ENCODE measurements at regions not wholly inside any gene's neighbourhood (a gene's known extent, or its start where the extent isn't known, plus 50 kb on each side); places are given as distances from the start of the nearest gene placed in this dataset.

DNA sequence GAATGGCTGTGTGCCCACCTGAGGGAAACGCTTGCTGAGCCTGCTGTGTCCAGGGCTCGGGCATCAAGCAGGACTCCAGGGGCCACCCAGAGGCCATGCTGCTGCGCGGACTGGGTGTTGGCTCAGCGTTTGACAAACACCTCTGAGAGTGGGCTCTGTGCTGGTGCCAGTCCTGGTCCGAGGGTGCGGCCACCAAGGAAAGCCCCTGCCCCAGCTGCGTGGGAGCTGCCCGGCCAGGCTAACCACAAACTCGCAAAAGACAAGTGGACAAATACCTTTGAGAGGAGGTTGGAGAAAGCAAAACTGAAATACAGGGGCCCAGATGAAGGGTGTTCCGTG is 65.6 kb upstream of the TTC34 start:
- H3K27me3 ChIP-seq (ENCODE audit: control insufficient read depth, insufficient read depth), result no peaks in the 10 kb centered on the region
- H3K27ac ChIP-seq (ENCODE audit: low read length), result no peak overlapping the region
- 79% methylated on average over 11 of the region's 11 CpGs for WGBS
- H3K4me3 ChIP-seq (ENCODE audit: low read length), result no peak overlapping the region
- no peaks in the 10 kb centered on the region for H3K4me1 ChIP-seq (ENCODE audit: control insufficient read depth, insufficient read depth, low read length)
- H3K9me3 ChIP-seq (ENCODE audit: control insufficient read depth, low read length), result peaks cover 5% of the 10 kb centered on the region
- DNase-seq, result peak in 1 of 3 donors; percentile 6
- intact Hi-C loops (cut with DNase I), result no loop called here
- ATAC-seq, result no peak

DNA sequence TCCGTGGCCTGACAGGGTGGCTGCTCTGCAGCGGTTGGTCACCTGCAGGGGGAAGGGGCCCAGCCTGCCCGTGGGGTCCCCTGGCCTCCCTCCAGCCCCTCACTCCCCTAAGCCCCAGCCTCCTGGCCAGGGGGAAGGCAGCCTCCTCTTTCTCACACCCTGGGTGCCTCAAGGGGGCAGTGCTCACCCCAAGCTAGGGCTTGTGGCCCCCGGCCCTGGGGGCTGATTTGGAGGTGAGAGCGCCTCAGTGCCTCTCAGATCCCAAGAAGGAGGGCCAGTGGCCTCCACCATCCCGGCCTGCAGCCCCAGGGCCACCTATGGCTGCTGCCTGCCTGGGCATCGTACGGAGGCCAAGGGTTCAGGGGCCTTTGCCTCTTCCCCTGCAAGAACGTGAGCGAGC is 66.4 kb upstream of the TTC34 start:
- peak in 2 of 3 donors; percentile 11 to 44 for DNase-seq
- Histone ChIP-seq H3K4me1 (ENCODE audit: control insufficient read depth, insufficient read depth, low read length) (no peaks in the 10 kb centered on the region), H3K4me3 (ENCODE audit: low read length) (no peak overlapping the region), H3K27me3 (ENCODE audit: control insufficient read depth, insufficient read depth) (no peaks in the 10 kb centered on the region), H3K9me3 (ENCODE audit: control insufficient read depth, low read length) (peaks cover 5% of the 10 kb centered on the region), H3K27ac (ENCODE audit: low read length) (no peak overlapping the region)
- ATAC-seq, result no peak
- WGBS, result 57% methylated on average over 10 of the region's 10 CpGs
- intact Hi-C loops (cut with DNase I), result no loop called here

DNA sequence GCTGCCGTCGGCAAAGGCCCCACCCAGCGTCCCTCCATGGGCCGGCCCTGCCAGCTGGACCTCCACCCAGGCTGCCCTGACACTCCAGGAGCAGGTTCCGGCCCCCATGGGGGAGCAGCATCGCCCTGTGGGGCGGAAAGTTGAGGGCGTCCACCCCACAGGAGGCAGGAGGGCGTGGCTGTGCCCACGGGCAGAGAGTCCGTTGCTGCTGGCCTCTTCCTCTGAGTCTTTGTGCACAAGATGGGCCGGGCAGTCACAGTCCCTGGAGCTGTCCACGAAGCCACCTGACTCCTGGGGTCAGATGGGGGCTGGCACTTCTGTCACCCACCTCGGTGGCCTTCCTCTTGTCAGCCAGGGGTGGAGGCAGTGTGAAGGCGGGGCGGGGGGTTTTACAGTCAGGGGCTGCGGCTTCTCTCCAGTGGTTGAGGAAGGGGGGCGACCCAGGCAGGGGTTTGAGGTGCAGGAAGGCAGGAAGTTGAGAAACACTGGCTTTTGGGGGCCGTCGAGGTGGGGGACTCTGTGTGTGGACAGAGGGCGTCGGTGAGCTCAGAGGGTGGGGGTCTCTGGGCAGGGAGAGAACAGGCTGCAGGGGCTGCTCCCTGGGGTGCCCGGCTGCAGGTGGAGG is 67.2 kb upstream of the TTC34 start:
- Histone ChIP-seq H3K4me1 (ENCODE audit: control insufficient read depth, insufficient read depth, low read length) (no peaks in the 10 kb centered on the region), H3K27me3 (ENCODE audit: control insufficient read depth, insufficient read depth) (no peaks in the 10 kb centered on the region), H3K9me3 (ENCODE audit: control insufficient read depth, low read length) (peaks cover 5% of the 10 kb centered on the region), H3K27ac (ENCODE audit: low read length) (no peak overlapping the region), H3K4me3 (ENCODE audit: low read length) (no peak overlapping the region)
- DNase-seq (peak in 1 of 3 donors; percentile 19), ATAC-seq (no peak)
- 64% methylated on average over 23 of the region's 23 CpGs for WGBS
- intact Hi-C loops (cut with DNase I), result no loop called here

DNA sequence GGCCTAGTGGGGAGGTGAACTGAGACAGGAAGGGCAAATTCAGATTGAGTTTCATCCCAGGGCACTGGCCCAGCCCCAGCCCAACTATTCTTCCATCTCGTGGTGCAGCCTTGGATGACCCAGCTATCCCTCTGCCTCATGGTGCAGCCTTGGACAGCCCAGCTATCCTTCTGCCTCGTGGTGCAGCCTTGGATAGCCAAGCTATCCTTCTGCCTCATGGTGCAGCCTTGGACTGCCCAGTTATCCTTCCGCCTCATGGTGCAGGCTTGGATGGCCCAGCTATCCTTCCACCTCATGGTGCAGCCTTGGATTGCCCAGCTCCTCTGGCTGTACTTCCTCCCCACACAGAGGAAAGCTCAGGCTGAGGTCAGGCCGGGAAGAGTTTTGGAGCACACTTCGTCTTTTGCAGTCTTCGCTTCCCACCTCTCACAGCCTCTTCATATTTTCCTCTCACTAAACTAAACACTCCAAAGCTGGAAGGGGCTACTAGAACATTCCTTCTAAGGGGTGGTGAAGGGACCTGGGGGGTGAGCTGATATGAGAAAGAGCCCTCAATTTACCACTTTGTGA is 69.8 kb upstream of the TTC34 start:
- Histone ChIP-seq H3K27ac (ENCODE audit: low read length) (no peak overlapping the region), H3K27me3 (ENCODE audit: control insufficient read depth, insufficient read depth) (no peaks in the 10 kb centered on the region), H3K4me3 (ENCODE audit: low read length) (no peak overlapping the region), H3K4me1 (ENCODE audit: control insufficient read depth, insufficient read depth, low read length) (no peaks in the 10 kb centered on the region), H3K9me3 (ENCODE audit: control insufficient read depth, low read length) (peaks cover 5% of the 10 kb centered on the region)
- DNase-seq, result no peak
- ATAC-seq, result no peak
- 95% methylated on average over 6 of the region's 6 CpGs for WGBS
- intact Hi-C loops (cut with DNase I), result loop anchor here in 1 of 4 donors (10.0 kb wide), 1 partner anchor 543 kb away; no protein-coding TSS in a partner anchor

DNA sequence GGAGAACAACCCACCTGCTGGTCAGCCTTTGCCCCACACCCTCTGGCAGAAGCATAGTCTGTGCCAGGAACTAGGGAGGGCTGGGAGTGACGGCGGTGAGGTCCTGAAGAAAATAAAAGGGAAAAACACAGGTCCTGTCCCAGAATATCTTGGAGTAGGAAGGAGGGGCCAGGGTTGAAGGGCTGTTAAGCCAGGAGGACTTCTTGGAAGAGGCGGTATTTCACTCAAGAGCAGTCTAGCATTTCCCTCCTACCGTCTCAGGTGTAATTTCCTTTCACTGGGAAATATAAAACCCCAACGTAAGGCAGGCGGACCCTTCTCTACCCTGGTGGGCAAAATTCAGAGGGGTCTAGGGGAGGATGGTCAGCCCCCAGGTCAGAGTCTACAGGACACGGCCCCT is 72.7 kb upstream of the TTC34 start:
- DNase-seq, result no peak
- H3K27me3 ChIP-seq (ENCODE audit: control insufficient read depth, insufficient read depth), result no peaks in the 10 kb centered on the region
- no peak overlapping the region for H3K27ac ChIP-seq (ENCODE audit: low read length)
- H3K4me3 ChIP-seq (ENCODE audit: low read length), result no peak overlapping the region
- 81% methylated on average over 7 of the region's 7 CpGs for WGBS
- H3K4me1 ChIP-seq (ENCODE audit: control insufficient read depth, insufficient read depth, low read length), result no peaks in the 10 kb centered on the region
- intact Hi-C loops (cut with DNase I), result loop anchor here in 1 of 4 donors (10.0 kb wide), 1 partner anchor 541 kb away; no protein-coding TSS in a partner anchor
- no peak for ATAC-seq
- peaks cover 5% of the 10 kb centered on the region for H3K9me3 ChIP-seq (ENCODE audit: control insufficient read depth, low read length)

DNA sequence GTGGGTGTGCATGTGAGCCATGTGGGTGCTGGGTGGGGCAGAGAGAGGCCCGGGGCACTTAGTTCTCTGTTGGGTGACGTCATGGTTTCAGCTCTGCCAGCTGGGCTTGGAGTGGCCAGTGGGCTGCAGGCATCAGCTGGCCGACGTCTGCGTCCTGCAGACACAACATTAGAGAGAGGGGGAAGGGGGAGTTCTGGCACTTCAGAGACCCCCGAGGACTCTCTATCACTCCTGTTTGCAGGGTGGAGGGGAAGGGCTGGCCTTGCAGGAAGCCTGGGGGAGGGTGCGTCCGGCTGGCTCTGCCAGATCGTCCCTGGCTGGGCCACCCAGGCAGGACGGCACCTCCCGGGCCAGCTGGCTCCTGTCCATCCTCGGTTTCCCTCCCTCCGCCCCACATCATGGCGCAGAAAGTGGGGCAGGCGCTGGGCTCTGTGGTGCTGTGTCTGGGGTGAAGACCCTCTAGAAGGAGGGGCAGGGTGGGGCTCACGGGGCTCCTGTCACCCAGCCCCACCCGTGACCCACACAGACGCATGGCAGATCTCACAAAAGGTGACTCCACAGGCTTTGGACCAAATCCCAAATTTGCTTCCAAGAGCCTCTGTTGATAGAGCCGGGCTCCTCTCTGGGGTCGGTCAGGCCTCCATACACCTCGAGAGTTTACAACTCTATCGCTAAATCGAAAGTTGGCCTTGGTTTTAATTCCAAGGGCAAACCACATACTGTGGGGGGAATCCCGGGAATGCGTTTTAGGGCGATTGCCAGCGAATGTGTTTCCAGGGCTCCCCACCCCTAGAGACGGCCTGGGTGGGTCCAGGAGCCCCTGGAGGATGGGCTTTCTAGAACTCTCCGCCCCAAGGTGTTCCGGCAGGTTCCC is 73.4 kb upstream of the TTC34 start:
- ATAC-seq (peak in 1 of 2 donors; percentile 23), DNase-seq (peak in 1 of 3 donors; percentile 69)
- Histone ChIP-seq H3K4me1 (ENCODE audit: control insufficient read depth, insufficient read depth, low read length) (no peaks in the 10 kb centered on the region), H3K9me3 (ENCODE audit: control insufficient read depth, low read length) (peaks cover 5% of the 10 kb centered on the region), H3K27ac (ENCODE audit: low read length) (no peak overlapping the region), H3K27me3 (ENCODE audit: control insufficient read depth, insufficient read depth) (no peaks in the 10 kb centered on the region), H3K4me3 (ENCODE audit: low read length) (no peak overlapping the region)
- 39% methylated on average over 30 of the region's 30 CpGs for WGBS
- intact Hi-C loops (cut with DNase I), result loop anchor here in 2 of 4 donors (5.0 to 10.0 kb wide), 2 partner anchors 540 to 547 kb away; no protein-coding TSS in a partner anchor

DNA sequence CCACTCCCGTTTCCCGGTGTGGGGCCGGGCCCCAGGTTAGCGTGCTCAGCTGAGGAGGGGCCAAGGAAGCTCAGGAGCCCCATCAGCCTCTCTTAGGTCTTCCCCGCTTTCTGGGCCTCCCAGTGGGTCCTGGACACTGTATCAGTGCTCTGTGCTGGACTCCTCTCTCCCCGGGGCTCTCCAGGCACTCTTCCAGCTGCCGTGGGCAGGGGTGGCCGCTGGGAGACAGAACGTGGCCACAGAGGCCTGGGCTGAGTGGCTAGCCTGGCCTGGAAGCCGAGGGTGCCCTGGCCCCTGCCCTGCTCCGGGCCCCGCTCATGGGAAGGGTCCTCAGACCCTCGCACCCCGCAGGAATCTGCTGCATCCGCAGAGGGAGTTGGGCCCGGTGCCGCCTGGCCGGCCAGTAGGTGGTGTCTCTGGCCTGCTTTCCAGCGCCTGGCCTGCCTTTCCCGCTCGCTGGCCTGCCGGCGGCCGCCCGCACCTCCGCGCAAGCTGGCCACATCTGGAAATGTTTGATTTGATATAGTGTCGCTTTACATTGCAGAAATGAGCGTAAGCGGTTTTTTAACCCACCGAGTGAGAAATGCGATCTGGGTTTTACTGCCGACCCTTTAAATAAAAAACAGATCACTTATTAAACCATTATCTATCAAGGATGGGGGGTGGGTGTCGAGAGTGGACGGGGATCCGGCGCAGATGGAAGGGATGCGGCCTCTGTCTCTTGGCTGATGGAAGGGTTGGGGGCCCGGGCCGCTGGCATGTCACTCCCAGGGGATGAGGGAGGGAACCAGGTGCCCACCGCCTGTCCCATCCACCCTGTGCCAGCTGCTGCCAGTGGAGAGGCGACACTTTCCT is 74.4 kb upstream of the TTC34 start:
- 39% methylated on average over 42 of the region's 42 CpGs for WGBS
- no peak overlapping the region for H3K27ac ChIP-seq (ENCODE audit: low read length)
- intact Hi-C loops (cut with DNase I), result loop anchor here in 2 of 4 donors (5.0 to 10.0 kb wide), 2 partner anchors 539 to 546 kb away; no protein-coding TSS in a partner anchor
- ATAC-seq (peak; percentile 8 to 23), DNase-seq (peak in 2 of 3 donors; percentile 74 to 76)
- H3K4me1 ChIP-seq (ENCODE audit: control insufficient read depth, insufficient read depth, low read length), result no peaks in the 10 kb centered on the region
- H3K4me3 ChIP-seq (ENCODE audit: low read length), result no peak overlapping the region
- H3K9me3 ChIP-seq (ENCODE audit: control insufficient read depth, low read length), result peaks cover 5% of the 10 kb centered on the region
- no peaks in the 10 kb centered on the region for H3K27me3 ChIP-seq (ENCODE audit: control insufficient read depth, insufficient read depth)

DNA sequence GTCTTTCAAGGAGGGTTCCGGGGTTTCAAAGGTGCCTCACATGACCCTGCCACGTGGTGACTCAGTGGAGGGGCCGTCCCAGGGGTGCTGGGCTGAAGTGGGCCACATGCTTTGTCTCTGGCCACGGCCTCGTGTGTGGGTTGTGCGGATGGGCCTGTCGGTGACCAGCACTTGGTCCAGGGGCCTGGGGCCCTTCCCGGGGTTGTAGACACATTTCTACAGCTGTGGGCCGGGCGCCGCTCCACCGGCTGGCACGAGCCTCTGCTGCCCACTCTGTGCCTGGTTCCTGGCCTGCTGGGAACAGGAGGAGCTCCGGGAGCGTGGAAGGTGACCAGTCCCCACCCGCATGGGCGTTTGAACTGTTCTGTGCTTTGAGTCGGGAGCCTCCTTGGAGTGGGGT is 75.4 kb upstream of the TTC34 start:
- Histone ChIP-seq H3K27ac (ENCODE audit: low read length) (no peak overlapping the region), H3K4me1 (ENCODE audit: control insufficient read depth, insufficient read depth, low read length) (no peaks in the 10 kb centered on the region), H3K4me3 (ENCODE audit: low read length) (no peak overlapping the region), H3K9me3 (ENCODE audit: control insufficient read depth, low read length) (no peaks in the 10 kb centered on the region), H3K27me3 (ENCODE audit: control insufficient read depth, insufficient read depth) (no peaks in the 10 kb centered on the region)
- intact Hi-C loops (cut with DNase I), result loop anchor here in 2 of 4 donors (5.0 to 10.0 kb wide), 2 partner anchors 538 to 545 kb away; no protein-coding TSS in a partner anchor
- DNase-seq (no peak), ATAC-seq (no peak)
- 90% methylated on average over 18 of the region's 18 CpGs for WGBS

DNA sequence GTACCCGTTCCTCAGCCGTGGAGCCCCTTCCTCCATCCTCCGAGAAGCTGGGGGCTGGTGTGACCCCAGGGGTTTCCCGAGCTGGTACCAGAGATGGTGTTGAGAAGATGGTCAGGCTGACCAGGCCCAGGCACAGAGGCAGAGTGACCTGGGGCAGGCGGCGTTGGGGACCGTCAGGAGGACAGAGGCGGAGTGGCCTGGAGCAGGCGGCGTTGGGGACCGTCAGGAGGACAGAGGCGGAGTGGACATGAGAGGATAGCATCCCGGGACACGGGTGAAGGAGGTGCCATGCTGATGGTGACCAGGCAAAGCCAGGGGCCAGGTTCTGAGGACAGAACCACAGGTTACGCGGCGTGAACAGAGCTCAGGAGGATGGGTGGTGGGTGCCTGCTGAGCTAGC is 75.9 kb upstream of the TTC34 start:
- Histone ChIP-seq H3K27me3 (ENCODE audit: control insufficient read depth, insufficient read depth) (no peaks in the 10 kb centered on the region), H3K4me1 (ENCODE audit: control insufficient read depth, insufficient read depth, low read length) (no peaks in the 10 kb centered on the region), H3K4me3 (ENCODE audit: low read length) (no peak overlapping the region), H3K9me3 (ENCODE audit: control insufficient read depth, low read length) (no peaks in the 10 kb centered on the region), H3K27ac (ENCODE audit: low read length) (no peak overlapping the region)
- 94% methylated on average over 17 of the region's 17 CpGs for WGBS
- no peak for ATAC-seq
- intact Hi-C loops (cut with DNase I), result loop anchor here in 2 of 4 donors (5.0 to 10.0 kb wide), 2 partner anchors 537 to 545 kb away; no protein-coding TSS in a partner anchor
- no peak for DNase-seq

DNA sequence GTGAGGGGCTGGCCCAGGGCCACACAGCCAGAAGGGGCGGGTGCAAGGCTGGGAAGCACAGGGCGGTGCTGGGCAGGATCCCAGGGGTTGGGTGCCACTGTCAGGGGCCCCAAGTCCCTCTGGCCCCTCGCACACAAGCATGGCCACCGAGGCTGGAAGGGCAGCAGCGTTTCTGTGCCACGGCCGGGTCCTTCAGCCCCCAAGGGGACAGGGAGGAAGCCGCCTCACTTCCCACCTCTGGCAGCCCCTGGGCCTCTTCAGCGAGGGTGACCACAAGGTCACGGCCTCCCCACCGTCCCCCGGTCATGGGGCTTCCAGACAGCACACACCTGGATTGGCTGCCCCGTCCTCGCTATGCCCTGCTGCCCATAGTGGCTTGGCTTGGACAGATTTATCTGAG is 77.1 kb upstream of the TTC34 start:
- no peak overlapping the region for H3K4me3 ChIP-seq (ENCODE audit: low read length)
- ATAC-seq, result no peak
- no peaks in the 10 kb centered on the region for H3K4me1 ChIP-seq (ENCODE audit: control insufficient read depth, insufficient read depth, low read length)
- no peak overlapping the region for H3K27ac ChIP-seq (ENCODE audit: low read length)
- H3K9me3 ChIP-seq (ENCODE audit: control insufficient read depth, low read length), result no peaks in the 10 kb centered on the region
- no peak for DNase-seq
- 76% methylated on average over 14 of the region's 14 CpGs for WGBS
- intact Hi-C loops (cut with DNase I), result loop anchor here in 2 of 4 donors (5.0 to 10.0 kb wide), 2 partner anchors 536 to 544 kb away; no protein-coding TSS in a partner anchor
- H3K27me3 ChIP-seq (ENCODE audit: control insufficient read depth, insufficient read depth), result no peaks in the 10 kb centered on the region

Measured in right cardiac atrium (tissue), 5 donors.